Activated T-helper 1 cell treated with anti-CD3 and anti-CD28 coated beads, Interleukin-2, amount 50 U/mL, for 16 hours (primary cell): ENCODE measurements at regions not wholly inside any gene's neighbourhood (a gene's known extent, or its start where the extent isn't known, plus 50 kb on each side); places are given as distances from the start of the nearest gene placed in this dataset.

Experiments
- DNase-seq, 2 donors: peaks; one replicate each; pipeline ENCODE4 v3.0.0-alpha.2; 2020; ENCODE audit warnings: low read depth in 1 of 2, low spot score in 1 of 2

- DNase-seq = no peak
Observed at GRCh38 chr5:54927097-54927746, 58.2 kb downstream of the ESM1 start.

GRCh38 chr5:54924487-54924886 is 60.9 kb downstream of the ESM1 start:
- no peak for DNase-seq

- DNase-seq = no peak
Observed at GRCh38 chr5:54917323-54917722, 68.1 kb downstream of the ESM1 start.

- DNase-seq = no peak
Observed at GRCh38 chr5:54915466-54916027, 69.8 kb downstream of the ESM1 start.

- no peak for DNase-seq
Observed at GRCh38 chr5:54912021-54912420, 73.4 kb downstream of the ESM1 start.

GRCh38 chr5:54909911-54910870 is 75.2 kb downstream of the ESM1 start:
- DNase-seq = no peak

GRCh38 chr5:54908774-54909525 is 76.4 kb downstream of the ESM1 start:
- DNase-seq = no peak

GRCh38 chr5:54905942-54906537 is 79.4 kb downstream of the ESM1 start:
- DNase-seq = peak; percentile 25 to 53

GRCh38 chr5:54905246-54905795 is 80.1 kb downstream of the ESM1 start:
- DNase-seq = no peak

- DNase-seq = no peak
Observed at GRCh38 chr5:54904425-54904824, 81.0 kb downstream of the ESM1 start.

- DNase-seq = no peak
Observed at GRCh38 chr5:54902791-54903473, 82.5 kb downstream of the ESM1 start.

- no peak for DNase-seq
Observed at GRCh38 chr5:54900984-54901725, 84.2 kb downstream of the ESM1 start.

- DNase-seq = no peak
Observed at GRCh38 chr5:54897001-54897400, 88.4 kb downstream of the ESM1 start.

GRCh38 chr5:54895816-54896341 is 89.5 kb downstream of the ESM1 start:
- DNase-seq = no peak

- DNase-seq = no peak
Observed at GRCh38 chr5:54894957-54895815, 90.2 kb downstream of the ESM1 start.

GRCh38 chr5:54889826-54890225 is 95.6 kb downstream of the ESM1 start:
- no peak for DNase-seq

- no peak for DNase-seq
Observed at GRCh38 chr5:54887663-54888062, 97.7 kb downstream of the ESM1 start.

- no peak for DNase-seq
Observed at GRCh38 chr5:54886866-54887265, 98.5 kb downstream of the ESM1 start.
